Prostate gland (tissue), 2 donors: ENCODE measurements at regions not wholly inside any gene's neighbourhood (a gene's known extent, or its start where the extent isn't known, plus 50 kb on each side); places are given as distances from the start of the nearest gene placed in this dataset.

ENCODE experiments used
- DNase-seq: peaks from one replicate; pipeline ENCODE4 v3.0.0-alpha.2; 2019; ENCODE audit warnings: low spot score
- H3K27ac ChIP-seq, 2 donors: fragments of 200-600 bp; sonication (generic); 2 replicates each; pipeline ENCODE4 v1.5.1; 2017 to 2019
- H3K27me3 ChIP-seq: fragments of 200-600 bp; sonication (generic); replicated peaks from 2 replicates; pipeline ENCODE4 v1.5.1; 2019; ENCODE audit not compliant: insufficient read depth
- H3K36me3 ChIP-seq, 2 donors: fragments of 200-600 bp; sonication (generic); 1 replicate in 1 of 2; 2 replicates in 1 of 2; pipeline versions ENCODE4 v1.5.1 to v1.8.1; 2017 to 2019
- H3K4me1 ChIP-seq: fragments of 200-600 bp; sonication (generic); replicated peaks from 2 replicates; pipeline ENCODE4 v1.5.1; 2019
- H3K4me3 ChIP-seq, 2 donors: fragments of 200-600 bp; sonication (generic); 2 replicates each; pipeline ENCODE4 v1.5.1; 2017 to 2019
- H3K9me3 ChIP-seq: fragments of 200-600 bp; sonication (generic); 2 replicates; pipeline ENCODE4 v1.5.1; 2017
- POLR2A ChIP-seq: fragments of 450-650 bp; IDR thresholded peaks from one replicate; pipeline ENCODE4 v1.6.1; 2016; ENCODE audit warnings: antibody characterized with exemption, mild to moderate bottlenecking
- POLR2AphosphoS5 ChIP-seq: sonication (generic); formaldehyde crosslinking; IDR thresholded peaks from one replicate; pipeline ENCODE4 v1.6.1; 2017; ENCODE audit warnings: antibody characterized with exemption
- WGBS: methylation state at CpG from one replicate; pipeline ENCODE4 v1.1.5; 2018; 5-methylcytosine and 5-hydroxymethylcytosine counted together
- intact Hi-C: fragments of 100-400 bp; cut with DNase I; formaldehyde crosslinking; loops from one replicate; pipeline ENCODE4 v1.14.2; 2022
- TF ChIP-seq, protein P1 (sequence below), 4 experiments: fragments of 200-600 bp in 2 of 4; fragments of 450-650 bp in 2 of 4; sonication (generic) in 2 of 4; IDR thresholded peaks; 1 replicate in 3 of 4; 2 replicates in 1 of 4; pipeline ENCODE4 v1.5.1; 2016 to 2019; ENCODE audit warnings: antibody characterized with exemption in 4 of 4, mild to moderate bottlenecking in 2 of 4, moderate library complexity in 2 of 4

GRCh38 chr9:86876621-86877196 lies 70.6 kb downstream of the GAS1 start:
- Histone ChIP-seq H3K9me3 (no peaks in the 10 kb centered on the region), H3K4me3 (no peak overlapping the region), H3K4me1 (no peaks in the 10 kb centered on the region), H3K36me3 (no peaks in the 10 kb centered on the region), H3K27ac (no peak overlapping the region), H3K27me3 (no peaks in the 10 kb centered on the region)
- DNase-seq, result no peak
- intact Hi-C loops, result no loop called here
- TF ChIP-seq POLR2AphosphoS5 (no peak), POLR2A (no peak)
- TF ChIP-seq, protein P1, sequence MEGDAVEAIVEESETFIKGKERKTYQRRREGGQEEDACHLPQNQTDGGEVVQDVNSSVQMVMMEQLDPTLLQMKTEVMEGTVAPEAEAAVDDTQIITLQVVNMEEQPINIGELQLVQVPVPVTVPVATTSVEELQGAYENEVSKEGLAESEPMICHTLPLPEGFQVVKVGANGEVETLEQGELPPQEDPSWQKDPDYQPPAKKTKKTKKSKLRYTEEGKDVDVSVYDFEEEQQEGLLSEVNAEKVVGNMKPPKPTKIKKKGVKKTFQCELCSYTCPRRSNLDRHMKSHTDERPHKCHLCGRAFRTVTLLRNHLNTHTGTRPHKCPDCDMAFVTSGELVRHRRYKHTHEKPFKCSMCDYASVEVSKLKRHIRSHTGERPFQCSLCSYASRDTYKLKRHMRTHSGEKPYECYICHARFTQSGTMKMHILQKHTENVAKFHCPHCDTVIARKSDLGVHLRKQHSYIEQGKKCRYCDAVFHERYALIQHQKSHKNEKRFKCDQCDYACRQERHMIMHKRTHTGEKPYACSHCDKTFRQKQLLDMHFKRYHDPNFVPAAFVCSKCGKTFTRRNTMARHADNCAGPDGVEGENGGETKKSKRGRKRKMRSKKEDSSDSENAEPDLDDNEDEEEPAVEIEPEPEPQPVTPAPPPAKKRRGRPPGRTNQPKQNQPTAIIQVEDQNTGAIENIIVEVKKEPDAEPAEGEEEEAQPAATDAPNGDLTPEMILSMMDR (IDR thresholded peaks at IDR 0.05), result no peak
- 40% methylated on average over 13 of the region's 13 CpGs for WGBS

GRCh38 chr9:86868616-86869015 lies 78.7 kb downstream of the GAS1 start:
- Histone ChIP-seq H3K27ac (no peak overlapping the region), H3K4me3 (no peak overlapping the region), H3K9me3 (no peaks in the 10 kb centered on the region), H3K36me3 (no peaks in the 10 kb centered on the region), H3K4me1 (no peaks in the 10 kb centered on the region), H3K27me3 (no peaks in the 10 kb centered on the region)
- no peak for DNase-seq
- 66% methylated on average over 2 of the region's 2 CpGs for WGBS
- TF ChIP-seq POLR2AphosphoS5 (no peak), POLR2A (no peak)
- TF ChIP-seq, protein P1 (IDR thresholded peaks at IDR 0.05), result no peak
- intact Hi-C loops, result no loop called here

DNA sequence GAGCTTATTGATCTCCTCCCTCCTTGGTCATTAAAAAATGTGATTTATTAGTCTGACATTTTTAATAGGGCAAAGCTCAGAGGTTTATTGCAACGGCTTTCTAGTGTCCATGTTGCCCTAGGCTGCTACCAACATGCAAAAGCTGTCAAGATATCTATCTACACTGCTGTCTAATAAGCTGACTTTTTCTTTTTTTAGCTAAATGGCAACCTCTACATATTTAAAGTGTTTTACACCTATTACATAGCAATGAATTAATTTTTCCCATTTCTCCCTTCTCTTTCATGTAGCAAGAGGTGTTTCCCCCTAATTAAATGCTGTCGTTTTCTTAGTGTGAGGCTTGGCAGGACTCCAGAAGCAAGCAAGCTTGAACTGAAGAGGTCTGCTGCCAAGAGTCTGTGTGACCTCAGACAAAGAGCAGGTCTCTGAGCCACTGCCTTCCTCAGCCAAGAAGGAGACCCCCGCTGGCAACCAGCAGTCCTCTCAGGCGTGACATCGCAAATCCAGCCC lies 79.4 kb downstream of the GAS1 start:
- DNase-seq, result no peak
- H3K4me3 ChIP-seq, result no peak overlapping the region

GRCh38 chr9:86865952-86866351 lies 81.4 kb downstream of the GAS1 start:
- TF ChIP-seq, protein P1 (IDR thresholded peaks at IDR 0.05), result no peak
- TF ChIP-seq POLR2AphosphoS5 (no peak), POLR2A (no peak)

More for the DNA sequence above, 79.4 kb downstream of the GAS1 start:
- H3K27me3 ChIP-seq, result no peaks in the 10 kb centered on the region
- no peak overlapping the region for H3K27ac ChIP-seq
- H3K9me3 ChIP-seq, result no peaks in the 10 kb centered on the region
- TF ChIP-seq POLR2AphosphoS5 (no peak), POLR2A (no peak)
- TF ChIP-seq, protein P1 (IDR thresholded peaks at IDR 0.05), result no peak
- intact Hi-C loops, result no loop called here
- H3K4me1 ChIP-seq, result no peaks in the 10 kb centered on the region
- no peaks in the 10 kb centered on the region for H3K36me3 ChIP-seq
- WGBS, result 52% methylated on average over 5 of the region's 5 CpGs

GRCh38 chr9:86860006-86860405 lies 87.3 kb downstream of the GAS1 start:
- no peaks in the 10 kb centered on the region for H3K4me1 ChIP-seq
- H3K27ac ChIP-seq, result no peak overlapping the region
- TF ChIP-seq POLR2A, result no peak
- no peak for TF ChIP-seq POLR2AphosphoS5
- TF ChIP-seq, protein P1 (IDR thresholded peaks at IDR 0.05), result no peak
- no peak overlapping the region for H3K4me3 ChIP-seq
- DNase-seq, result no peak
- H3K27me3 ChIP-seq, result no peaks in the 10 kb centered on the region
- no peaks in the 10 kb centered on the region for H3K36me3 ChIP-seq
- intact Hi-C loops, result no loop called here
- no peaks in the 10 kb centered on the region for H3K9me3 ChIP-seq
- WGBS, result 40% methylated on average over 6 of the region's 6 CpGs

More at GRCh38 chr9:86865952-86866351, 81.4 kb downstream of the GAS1 start:
- Histone ChIP-seq H3K27me3 (no peaks in the 10 kb centered on the region), H3K4me1 (no peaks in the 10 kb centered on the region), H3K36me3 (no peaks in the 10 kb centered on the region), H3K27ac (no peak overlapping the region), H3K9me3 (no peaks in the 10 kb centered on the region), H3K4me3 (no peak overlapping the region)
- intact Hi-C loops, result no loop called here
- WGBS, result 56% methylated on average over 2 of the region's 2 CpGs
- DNase-seq, result no peak
